ENCODE measurements at regions not wholly inside any gene's neighbourhood (a gene's known extent, or its start where the extent isn't known, plus 50 kb on each side); places are given as distances from the start of the nearest gene placed in this dataset.

- TF ChIP-seq GFI1B (tag by site-specific recombination; IDR thresholded peaks at IDR 0.05) (no peak), ZNF394 (tag by site-specific recombination; IDR thresholded peaks at IDR 0.05; ENCODE audit: borderline replicate concordance) (no peak), ZNF362 (tag by site-specific recombination; IDR thresholded peaks at IDR 0.05) (no peak)
Measured at GRCh38 chr10:6788731-6789130, 208.7 kb upstream of the PRKCQ start (continued).

- Histone ChIP-seq H3K27ac (ENCODE audit: extremely low read depth, low read depth, low read length) (no peak overlapping the region), H3K9me3 (ENCODE audit: control insufficient read depth, insufficient read depth, low read depth, low read length) (no peaks in the 10 kb centered on the region), H3K4me3 (ENCODE audit: low read depth, low read length) (no peak overlapping the region), H3K36me3 (ENCODE audit: control insufficient read depth in 2 of 2, insufficient read depth in 1 of 2, low read length in 2 of 2) (no peaks in the 10 kb centered on the region), H3K4me1 (ENCODE audit: control insufficient read depth, insufficient read depth, low read length) (no peaks in the 10 kb centered on the region)
- CTCF ChIA-PET: no interaction called here
- POLR2A ChIA-PET: no interaction called here
- TF ChIP-seq KLF17 (tag by site-specific recombination; IDR thresholded peaks at IDR 0.05): no peak
- no peak for TF ChIP-seq FEZF1 (tag by site-specific recombination; IDR thresholded peaks at IDR 0.05)
- TF ChIP-seq ZNF561 (tag by site-specific recombination; IDR thresholded peaks at IDR 0.05; ENCODE audit: borderline replicate concordance): no peak
- no peak for TF ChIP-seq ZNF292 (tag by site-specific recombination; IDR thresholded peaks at IDR 0.05; ENCODE audit: borderline replicate concordance, low read depth)
- TF ChIP-seq ZNF501 (tag by site-specific recombination; IDR thresholded peaks at IDR 0.05): no peak
- TF ChIP-seq ZNF639 (tag by site-specific recombination; IDR thresholded peaks at IDR 0.05): no peak
- TF ChIP-seq ZNF843 (tag by site-specific recombination; IDR thresholded peaks at IDR 0.05): no peak
- TF ChIP-seq ZBTB17 (tag by site-specific recombination; IDR thresholded peaks at IDR 0.05): no peak
- TF ChIP-seq GFI1B (tag by site-specific recombination; IDR thresholded peaks at IDR 0.05): no peak
- no peak for TF ChIP-seq ZBTB11 (tag by site-specific recombination; conservative IDR thresholded peaks at IDR 0.05; ENCODE audit: low read depth)
- TF ChIP-seq KLF16 (tag by site-specific recombination; IDR thresholded peaks at IDR 0.05): no peak
- TF ChIP-seq ZSCAN4 (tag by site-specific recombination; IDR thresholded peaks at IDR 0.05): no peak
- no peak for TF ChIP-seq ZEB2 (tag by site-specific recombination; IDR thresholded peaks at IDR 0.05)
- TF ChIP-seq ZNF623 (tag by site-specific recombination; IDR thresholded peaks at IDR 0.05): no peak
- TF ChIP-seq HOXD13 (CRISPR knock-in tag; IDR thresholded peaks at IDR 0.05; ENCODE audit: borderline replicate concordance): no peak
- TF ChIP-seq GLIS1 (tag by site-specific recombination; IDR thresholded peaks at IDR 0.05): no peak
- no peak for TF ChIP-seq ZBTB10 (tag by site-specific recombination; IDR thresholded peaks at IDR 0.05)
- no peak for TF ChIP-seq YY2 (tag by site-specific recombination; IDR thresholded peaks at IDR 0.05)
Measured at GRCh38 chr10:6788231-6788630, 208.2 kb upstream of the PRKCQ start.

All from HEK293 (cell line).